ENCODE measurements at regions not wholly inside any gene's neighbourhood (a gene's known extent, or its start where the extent isn't known, plus 50 kb on each side); places are given as distances from the start of the nearest gene placed in this dataset.
"Not testable (repeated sequence)": the region's sequence is repeated elsewhere in the genome, so short reads cannot be mapped to it uniquely, and the experiment has no call there.

- DNase-seq (ENCODE audit: low read depth in 2 of 2), result no peak
Measured at GRCh38 chr13:33340631-33341030, 55.1 kb upstream of the STARD13 start.

GRCh38 chr13:33341861-33342452, 56.4 kb upstream of the STARD13 start:
- DNase-seq (ENCODE audit: low read depth in 2 of 2), result no peak

DNA sequence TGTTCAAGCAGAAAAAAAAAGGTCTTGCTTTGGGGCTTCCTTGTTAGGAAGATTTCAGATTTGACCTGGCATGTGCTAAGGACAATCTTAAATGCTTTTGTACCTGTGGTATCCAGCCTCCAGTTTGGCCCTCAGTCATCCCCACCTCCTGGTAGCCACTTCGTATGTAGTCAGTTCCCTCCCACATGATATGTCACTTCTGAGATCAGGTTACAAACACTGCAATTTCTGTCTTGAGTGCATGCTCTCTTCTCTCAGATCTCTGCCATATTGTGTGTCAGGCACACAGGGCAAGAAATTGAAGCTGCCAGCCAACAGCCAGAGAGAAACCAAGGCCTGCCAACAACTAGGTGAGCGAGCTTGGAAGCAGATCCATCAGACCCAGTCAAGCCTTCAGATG, 60.3 kb upstream of the STARD13 start:
- DNase-seq (ENCODE audit: low read depth in 2 of 2), result no peak

GRCh38 chr13:33347861-33348260, 62.3 kb upstream of the STARD13 start:
- DNase-seq (ENCODE audit: low read depth in 2 of 2), result no peak

DNA sequence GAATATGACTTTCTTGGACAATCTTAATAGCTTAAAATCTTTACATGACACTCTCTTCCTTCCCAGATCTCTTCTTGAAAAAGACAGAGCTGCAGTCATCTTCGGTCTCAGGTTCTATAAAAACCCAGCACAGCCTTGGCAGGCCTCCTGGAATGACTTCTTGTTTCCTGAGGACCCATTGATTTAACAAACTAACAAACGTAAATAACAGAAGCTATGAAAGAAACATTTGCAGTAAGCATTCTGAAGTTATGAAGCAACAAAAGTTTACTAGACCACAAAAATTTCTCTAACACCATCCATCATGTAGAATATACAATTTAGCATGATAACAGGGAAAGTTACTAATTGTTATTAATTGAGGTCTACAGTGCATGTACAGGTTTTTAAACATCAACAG, 62.8 kb upstream of the STARD13 start:
- DNase-seq (ENCODE audit: low read depth in 2 of 2), result no peak

DNA sequence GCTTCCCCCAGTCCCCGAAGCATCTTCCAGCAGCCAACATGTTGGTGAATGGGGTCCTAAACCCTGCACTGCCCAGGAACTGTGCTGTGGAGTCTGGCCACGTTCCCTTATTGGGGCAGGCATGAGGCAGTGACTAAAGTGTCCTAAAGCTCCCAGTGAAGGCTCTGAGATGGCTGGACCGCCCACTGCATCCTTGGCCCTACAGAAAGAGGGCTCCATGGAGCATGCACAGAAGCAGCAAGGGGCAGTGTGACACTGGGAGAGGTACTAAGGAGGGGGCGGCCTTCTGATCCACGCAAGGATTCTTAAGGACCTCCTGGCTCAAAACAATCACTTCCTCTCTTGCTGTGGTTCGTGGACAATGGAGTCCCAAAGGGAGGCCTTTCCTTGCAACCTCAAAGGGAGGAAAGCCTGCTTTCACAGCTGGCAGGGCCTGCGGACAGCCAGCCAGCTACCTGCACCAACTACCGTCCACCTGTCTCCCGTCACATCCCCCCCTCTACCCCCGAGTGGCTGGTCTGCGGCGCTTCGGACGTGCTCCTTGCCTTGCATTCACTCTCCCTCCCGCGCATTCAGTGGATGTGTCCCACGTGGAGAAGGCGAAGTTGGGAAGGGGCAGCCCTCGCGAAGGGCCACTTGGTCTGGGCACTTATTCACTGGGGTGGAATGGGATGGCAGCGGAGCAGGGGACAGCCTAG, 63.9 kb upstream of the STARD13 start:
- no peak for DNase-seq (ENCODE audit: low read depth in 2 of 2)

DNA sequence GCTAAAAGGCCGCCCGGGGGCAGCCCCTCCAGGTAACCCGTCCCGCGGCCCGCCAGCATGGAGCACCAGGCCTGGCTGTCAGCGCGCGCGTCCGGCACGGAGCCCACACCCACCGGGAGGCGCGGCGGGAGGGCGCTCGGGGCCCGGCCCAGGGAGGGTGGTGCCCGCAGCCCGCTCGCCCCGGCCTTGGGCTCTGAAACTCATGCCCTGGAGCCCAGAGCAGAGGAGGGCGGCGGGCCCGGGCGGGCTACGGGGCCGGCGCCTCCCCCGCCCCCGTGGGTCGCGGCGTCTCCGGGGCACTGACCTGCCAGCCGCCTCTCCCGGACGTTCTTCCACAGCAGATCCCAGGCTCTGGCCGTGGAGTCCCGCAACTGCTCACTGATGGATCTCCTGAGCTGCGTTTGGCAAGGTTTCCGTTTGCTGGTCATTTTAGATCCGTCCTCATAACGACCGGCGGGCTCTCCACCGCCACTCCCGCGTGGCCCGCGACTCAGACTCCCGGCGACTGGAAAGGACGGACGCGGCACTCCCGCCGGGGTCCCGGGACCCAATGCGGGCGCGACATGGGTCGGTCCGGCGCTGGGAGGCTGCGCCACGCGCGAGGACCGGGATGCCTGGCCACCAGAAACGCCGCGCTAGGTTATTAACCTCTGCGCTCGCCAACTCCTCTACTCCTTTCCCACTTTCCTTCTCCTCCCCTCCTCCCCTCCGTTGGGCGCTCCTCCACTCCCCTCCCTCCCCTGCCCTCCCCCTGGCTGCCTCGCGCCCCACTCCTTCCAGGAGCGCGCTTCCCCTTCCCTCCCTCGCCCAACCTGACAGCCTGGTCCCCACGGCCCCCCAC, 64.7 kb upstream of the STARD13 start:
- no peak for DNase-seq (ENCODE audit: low read depth in 2 of 2)

DNA sequence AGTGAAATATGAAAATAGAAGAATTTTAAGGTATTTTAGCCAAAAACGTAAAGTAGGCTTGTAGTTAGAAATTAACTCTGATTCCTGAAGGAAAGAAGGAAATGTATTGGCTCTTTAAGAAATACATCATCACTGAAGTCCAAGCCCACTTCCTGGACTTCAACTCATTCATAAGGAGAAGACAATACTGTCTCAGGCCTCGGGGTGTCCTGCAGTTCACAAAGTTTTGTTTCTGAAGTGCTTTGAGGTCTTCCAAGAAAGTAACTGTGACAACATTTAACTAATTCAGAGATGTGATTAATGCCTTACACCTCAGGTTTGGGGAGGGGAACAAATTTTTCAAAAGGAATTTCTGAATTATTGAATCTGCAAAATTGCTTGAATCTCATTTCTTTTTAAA, 65.8 kb upstream of the STARD13 start:
- DNase-seq (ENCODE audit: low read depth in 2 of 2), result no peak

DNA sequence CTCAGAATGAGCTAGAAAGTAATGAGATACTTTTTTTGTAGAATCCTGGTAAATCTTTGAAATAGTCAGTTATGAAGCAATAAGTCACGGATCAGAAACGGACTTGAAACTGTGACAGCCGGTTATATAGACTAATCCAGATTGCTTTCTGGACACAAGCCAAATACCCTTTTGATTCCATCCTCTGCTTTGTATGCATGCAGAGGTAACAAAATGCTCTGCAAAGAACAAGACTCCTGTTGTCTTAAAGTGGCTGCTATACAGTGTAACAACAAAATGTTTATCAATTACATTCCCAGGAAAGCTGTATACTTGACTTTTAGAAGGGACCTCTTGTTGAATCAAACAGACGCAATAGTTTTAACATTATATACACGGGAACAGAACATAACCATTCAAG, 66.5 kb upstream of the STARD13 start:
- no peak for DNase-seq (ENCODE audit: low read depth in 2 of 2)

GRCh38 chr13:33352526-33352925, 67.0 kb upstream of the STARD13 start:
- no peak for DNase-seq (ENCODE audit: low read depth in 2 of 2)

DNA sequence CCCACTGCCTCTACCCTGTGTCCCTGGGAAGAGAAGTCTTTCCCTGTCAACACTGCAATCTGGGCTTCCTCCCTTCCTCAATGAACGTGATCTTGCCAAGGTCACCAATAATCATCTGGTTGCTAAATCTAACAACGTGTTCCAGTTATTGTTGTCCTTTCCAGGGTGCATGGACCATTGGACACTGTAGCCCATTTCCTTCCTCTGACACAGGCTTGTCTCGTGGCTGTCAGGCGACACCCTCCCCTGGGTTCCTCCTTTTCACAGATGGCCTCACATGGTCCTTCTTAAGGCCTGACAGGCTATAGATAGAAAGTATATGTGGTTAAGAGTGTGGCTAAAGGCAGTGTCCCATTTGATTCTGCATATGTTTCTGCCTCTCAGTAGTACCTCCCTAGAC, 67.7 kb upstream of the STARD13 start:
- DNase-seq (ENCODE audit: low read depth in 2 of 2), result no peak

GRCh38 chr13:33353646-33354045, 68.1 kb upstream of the STARD13 start:
- no peak for DNase-seq (ENCODE audit: low read depth in 2 of 2)

GRCh38 chr13:33355201-33355895, 69.8 kb upstream of the STARD13 start:
- no peak for DNase-seq (ENCODE audit: low read depth in 2 of 2)

DNA sequence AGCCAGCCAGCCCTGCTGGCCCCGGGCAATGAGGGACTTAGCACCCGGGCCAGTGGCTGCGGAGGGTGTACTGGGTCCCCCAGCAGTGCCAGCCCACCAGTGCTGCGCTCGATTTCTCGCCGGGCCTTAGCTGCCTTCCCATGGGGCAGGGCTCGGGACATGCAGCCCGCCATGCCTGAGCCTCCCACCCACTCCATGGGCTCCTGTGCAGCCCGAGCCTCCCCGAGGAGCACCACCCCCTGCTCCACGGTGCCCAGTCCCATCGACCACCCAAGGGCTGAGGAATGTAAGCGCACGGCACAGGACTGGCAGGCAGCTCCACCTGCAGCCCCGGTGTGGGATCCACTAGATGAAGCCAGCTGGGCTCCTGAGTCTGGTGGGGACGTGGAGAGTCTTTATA, 72.5 kb upstream of the STARD13 start:
- not testable (repeated sequence) for DNase-seq (ENCODE audit: low read depth in 2 of 2)

DNA sequence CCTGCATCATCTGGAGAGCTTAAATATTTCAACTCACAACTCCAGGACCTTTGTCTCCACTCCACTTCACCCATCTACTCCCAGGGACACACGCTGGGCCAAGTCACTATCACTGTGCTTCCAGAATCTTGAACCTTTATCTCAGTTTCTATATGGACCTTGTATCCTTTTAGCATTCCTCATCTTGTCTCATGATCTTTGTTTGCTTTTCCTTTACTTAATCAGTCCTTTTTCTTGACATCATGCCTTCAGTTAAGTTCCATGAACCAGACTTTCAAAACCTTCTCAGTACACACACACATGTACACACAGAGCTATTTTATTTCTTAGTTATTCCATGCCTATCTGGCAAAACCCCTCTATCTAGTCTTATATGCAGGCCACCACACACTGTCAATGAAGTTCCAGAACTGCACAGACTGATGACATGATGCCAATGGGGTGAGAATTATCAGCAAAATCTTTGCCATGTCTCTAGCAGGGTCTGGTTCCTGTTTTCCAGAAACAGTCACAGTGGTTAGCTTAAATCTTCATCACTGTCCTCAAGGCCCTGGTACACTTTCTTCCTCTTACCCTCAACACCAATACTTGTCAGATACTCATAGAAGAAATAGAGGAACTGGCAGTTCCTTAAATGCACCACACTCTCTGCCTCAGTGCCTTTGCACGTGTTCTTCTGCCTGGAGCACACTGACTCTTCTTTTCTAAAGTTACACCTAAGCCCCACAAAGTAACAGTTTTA, 77.6 kb upstream of the STARD13 start:
- no peak for DNase-seq (ENCODE audit: low read depth in 2 of 2)

GRCh38 chr13:33364192-33364591, 78.6 kb upstream of the STARD13 start:
- no peak for DNase-seq (ENCODE audit: low read depth in 2 of 2)

GRCh38 chr13:33366469-33367062, 81.0 kb upstream of the STARD13 start:
- no peak for DNase-seq (ENCODE audit: low read depth in 2 of 2)

DNA sequence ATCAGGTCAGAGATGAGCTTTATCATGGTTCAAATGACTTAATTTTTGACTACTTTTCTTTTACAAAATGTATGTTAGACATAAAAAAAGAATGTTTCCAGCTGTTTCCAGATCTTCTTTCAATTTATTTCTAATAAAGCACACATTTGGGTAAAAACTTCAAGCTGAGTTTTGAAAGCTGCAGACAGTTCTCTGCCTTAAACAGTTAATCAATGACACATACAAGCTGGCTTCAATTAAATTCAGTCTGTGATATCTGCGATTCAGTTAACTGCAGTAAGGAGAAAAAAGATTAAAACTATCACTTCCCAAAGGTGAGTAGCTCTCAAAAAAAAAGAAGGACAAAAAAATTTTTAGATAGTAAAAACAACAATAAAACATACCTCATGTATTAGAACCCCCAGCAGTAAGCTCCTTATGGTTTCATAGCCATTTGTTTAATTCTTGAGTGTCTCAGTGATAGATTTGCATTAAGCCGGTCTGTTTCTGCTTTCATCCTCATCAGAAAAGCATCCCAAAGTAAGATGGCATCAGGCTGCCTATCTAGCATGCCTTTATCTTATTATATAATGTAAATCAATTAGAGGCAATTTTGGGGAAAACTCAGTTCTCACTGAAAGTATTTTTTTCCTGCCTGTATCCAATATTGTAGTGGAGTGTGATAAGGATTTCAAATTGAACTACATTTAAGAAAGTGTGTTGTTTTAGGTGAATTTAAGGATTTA, 81.8 kb upstream of the STARD13 start:
- DNase-seq (ENCODE audit: low read depth in 2 of 2), result no peak

GRCh38 chr13:33367926-33368325, 82.4 kb upstream of the STARD13 start:
- no peak for DNase-seq (ENCODE audit: low read depth in 2 of 2)

DNA sequence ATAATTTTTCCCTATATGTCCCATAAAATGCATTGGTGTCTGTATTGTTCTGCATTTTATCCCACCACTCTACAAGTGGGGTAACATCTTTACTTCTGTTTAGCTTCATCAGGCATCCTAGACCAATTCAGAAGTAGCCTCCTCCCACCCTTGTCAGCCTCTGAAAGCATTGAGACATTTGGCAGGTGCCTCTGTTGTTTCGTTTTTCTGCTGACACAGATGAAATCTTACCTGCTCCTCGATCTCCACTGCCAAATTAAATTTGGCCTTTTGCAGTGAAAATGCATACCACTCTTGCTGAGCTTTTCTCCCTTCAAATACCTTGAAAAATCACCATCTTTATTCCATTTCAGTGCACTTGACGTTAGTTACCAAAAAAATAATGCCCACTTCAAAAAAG, 83.5 kb upstream of the STARD13 start:
- DNase-seq (ENCODE audit: low read depth in 2 of 2), result no peak
